ENCODE measurements at regions not wholly inside any gene's neighbourhood (a gene's known extent, or its start where the extent isn't known, plus 50 kb on each side); places are given as distances from the start of the nearest gene placed in this dataset.

- 49 to 56% (median 54%) methylated on average over 1 of the region's 1 CpG for WGBS, 3 donors
- no peaks in the 10 kb centered on the region for H3K27me3 ChIP-seq (ENCODE audit: insufficient read depth in 3 of 3, low read length in 2 of 3)
- TF ChIP-seq CTCF (IDR thresholded peaks at IDR 0.05) = no peak
- no peaks in the 10 kb centered on the region for H3K4me1 ChIP-seq
- H3K27ac ChIP-seq = no peak overlapping the region
- intact Hi-C loops (cut with DNase I) = no loop called here
- H3K36me3 ChIP-seq (ENCODE audit: insufficient read depth in 1 of 2, low read depth in 1 of 2) = no peaks in the 10 kb centered on the region
- no peaks in the 10 kb centered on the region for H3K9me3 ChIP-seq
- ATAC-seq (no peak), DNase-seq (no peak)
- no peak overlapping the region for H3K4me3 ChIP-seq
Observed at GRCh38 chr7:36802459-36803135, 78.3 kb upstream of the AOAH start.

DNA sequence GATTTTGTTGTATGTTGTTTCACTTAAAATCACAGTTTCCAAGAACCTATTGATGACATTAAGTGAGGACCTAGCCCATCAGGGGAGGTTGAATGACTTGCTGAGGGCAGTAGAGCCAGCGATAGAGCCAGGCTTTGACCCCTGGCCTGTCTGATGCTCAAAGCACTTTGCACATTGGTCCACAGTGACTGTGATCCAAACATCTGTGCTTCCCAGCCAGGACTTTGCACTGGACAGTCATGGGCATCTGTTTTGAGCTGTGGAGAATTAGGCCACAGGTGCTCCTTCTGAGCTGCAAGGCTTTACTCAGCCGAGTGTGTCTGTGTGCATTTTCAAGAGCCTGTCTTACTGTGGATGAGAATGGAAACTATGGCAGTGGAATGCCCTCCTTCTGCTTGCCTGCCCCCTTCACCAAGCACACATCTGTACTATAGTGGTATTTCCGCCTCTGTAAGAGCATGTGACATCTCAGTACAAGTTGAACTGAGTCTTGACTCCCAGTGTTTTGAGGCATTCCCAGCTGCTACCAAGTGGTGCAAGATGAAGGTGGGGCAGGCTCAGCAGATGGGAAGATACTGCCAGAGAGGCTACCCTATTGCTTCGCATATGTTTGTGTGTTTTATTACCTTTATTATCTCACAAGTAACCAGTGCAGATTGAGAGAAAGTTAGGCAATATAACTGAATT, 72.7 kb upstream of the AOAH start:
- no peak overlapping the region for H3K27ac ChIP-seq
- no peak for TF ChIP-seq CTCF (IDR thresholded peaks at IDR 0.05)
- WGBS, 3 donors = 51 to 58% (median 58%) methylated on average over 4 of the region's 4 CpGs
- intact Hi-C loops (cut with DNase I) = no loop called here
- ATAC-seq (no peak), DNase-seq (no peak)
- no peaks in the 10 kb centered on the region for H3K9me3 ChIP-seq
- no peaks in the 10 kb centered on the region for H3K36me3 ChIP-seq (ENCODE audit: insufficient read depth in 1 of 2, low read depth in 1 of 2)
- no peaks in the 10 kb centered on the region for H3K4me1 ChIP-seq
- no peak overlapping the region for H3K4me3 ChIP-seq
- H3K27me3 ChIP-seq (ENCODE audit: insufficient read depth in 3 of 3, low read length in 2 of 3) = no peaks in the 10 kb centered on the region

- H3K4me1 ChIP-seq = no peaks in the 10 kb centered on the region
- TF ChIP-seq CTCF (IDR thresholded peaks at IDR 0.05) = no peak
- no peak overlapping the region for H3K27ac ChIP-seq
- 72 to 77% (median 75%) methylated on average over 4 of the region's 4 CpGs for WGBS, 3 donors
- H3K27me3 ChIP-seq (ENCODE audit: insufficient read depth in 3 of 3, low read length in 2 of 3) = no peaks in the 10 kb centered on the region
- intact Hi-C loops (cut with DNase I) = no loop called here
- no peak for ATAC-seq
- no peak for DNase-seq
- H3K36me3 ChIP-seq (ENCODE audit: insufficient read depth in 1 of 2, low read depth in 1 of 2) = no peaks in the 10 kb centered on the region
- H3K4me3 ChIP-seq = no peak overlapping the region
- H3K9me3 ChIP-seq = no peaks in the 10 kb centered on the region
Observed at GRCh38 chr7:36795451-36796021, 71.2 kb upstream of the AOAH start.

DNA sequence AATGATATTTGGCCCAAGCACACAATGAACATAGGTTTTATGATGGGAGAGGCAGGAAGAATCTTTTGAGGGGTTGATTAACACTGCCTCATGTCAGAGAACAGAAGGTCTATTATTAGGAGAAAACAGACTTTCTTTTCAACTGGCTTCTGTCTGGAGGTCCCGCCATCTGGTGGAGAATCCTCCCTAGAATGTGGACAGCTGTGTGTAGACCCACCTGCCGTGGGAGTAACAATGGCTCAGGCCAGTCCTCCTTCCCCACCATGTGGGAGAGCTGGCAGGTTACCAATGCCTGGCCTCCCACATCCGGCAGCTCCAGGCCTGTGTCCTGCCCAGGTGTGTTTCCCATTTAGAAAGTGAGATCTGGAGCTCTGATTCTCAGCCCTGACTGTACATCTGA, 70.4 kb upstream of the AOAH start:
- ATAC-seq (no peak), DNase-seq (no peak)
- Histone ChIP-seq H3K4me3 (no peak overlapping the region), H3K27me3 (ENCODE audit: insufficient read depth in 3 of 3, low read length in 2 of 3) (no peaks in the 10 kb centered on the region), H3K9me3 (no peaks in the 10 kb centered on the region), H3K36me3 (ENCODE audit: insufficient read depth in 1 of 2, low read depth in 1 of 2) (no peaks in the 10 kb centered on the region), H3K27ac (no peak overlapping the region), H3K4me1 (no peaks in the 10 kb centered on the region)
- intact Hi-C loops (cut with DNase I) = no loop called here
- 22 to 35% (median 26%) methylated on average over 3 of the region's 3 CpGs for WGBS, 3 donors
- TF ChIP-seq CTCF (IDR thresholded peaks at IDR 0.05) = no peak

All from psoas muscle (tissue), 7 donors.